ENCODE measurements at regions not wholly inside any gene's neighbourhood (a gene's known extent, or its start where the extent isn't known, plus 50 kb on each side); places are given as distances from the start of the nearest gene placed in this dataset.

GRCh38 chr2:7450188-7450832 lies 533.1 kb downstream of the RNF144A start:
- H3K36me3 Mint-ChIP-seq (ENCODE audit: low read depth), result no peaks in the 10 kb centered on the region
- no peaks in the 10 kb centered on the region for H3K4me1 Mint-ChIP-seq (ENCODE audit: low read depth)
- no peak for DNase-seq
- H3K4me3 Mint-ChIP-seq, result no peak overlapping the region
- H3K27ac Mint-ChIP-seq, result no peak overlapping the region
- no peak for TF ChIP-seq CTCF (IDR thresholded peaks at IDR 0.05)
- peaks cover 4% of the 10 kb centered on the region; the same call in 1 of the 2 replicates for H3K9me3 Mint-ChIP-seq
- H3K27me3 Mint-ChIP-seq (ENCODE audit: insufficient read depth), result no peaks in the 10 kb centered on the region

- DNase-seq, result no peak
- Mint-ChIP-seq H3K27me3 (ENCODE audit: insufficient read depth) (no peaks in the 10 kb centered on the region), H3K27ac (no peak overlapping the region), H3K36me3 (ENCODE audit: low read depth) (no peaks in the 10 kb centered on the region), H3K4me3 (no peak overlapping the region), H3K9me3 (peaks cover 4% of the 10 kb centered on the region; the same call in 1 of the 2 replicates), H3K4me1 (ENCODE audit: low read depth) (no peaks in the 10 kb centered on the region)
- no peak for TF ChIP-seq CTCF (IDR thresholded peaks at IDR 0.05)
Observed at GRCh38 chr2:7450833-7451190, 533.6 kb downstream of the RNF144A start.

GRCh38 chr2:7452110-7452876 lies 535.1 kb downstream of the RNF144A start:
- no peak for TF ChIP-seq CTCF (IDR thresholded peaks at IDR 0.05)
- Mint-ChIP-seq H3K36me3 (ENCODE audit: low read depth) (no peaks in the 10 kb centered on the region), H3K27me3 (ENCODE audit: insufficient read depth) (no peaks in the 10 kb centered on the region), H3K4me1 (ENCODE audit: low read depth) (no peaks in the 10 kb centered on the region), H3K4me3 (no peak overlapping the region), H3K27ac (no peak overlapping the region), H3K9me3 (peaks cover 10% of the 10 kb centered on the region)
- no peak for DNase-seq

GRCh38 chr2:7454592-7454991 lies 537.4 kb downstream of the RNF144A start:
- Mint-ChIP-seq H3K27ac (no peak overlapping the region), H3K36me3 (ENCODE audit: low read depth) (no peaks in the 10 kb centered on the region), H3K4me1 (ENCODE audit: low read depth) (no peaks in the 10 kb centered on the region), H3K4me3 (no peak overlapping the region), H3K27me3 (ENCODE audit: insufficient read depth) (no peaks in the 10 kb centered on the region), H3K9me3 (peaks cover 6% of the 10 kb centered on the region)
- no peak for DNase-seq
- TF ChIP-seq CTCF (IDR thresholded peaks at IDR 0.05), result no peak

- Mint-ChIP-seq H3K4me1 (ENCODE audit: low read depth) (no peaks in the 10 kb centered on the region), H3K4me3 (no peak overlapping the region), H3K36me3 (ENCODE audit: low read depth) (no peaks in the 10 kb centered on the region), H3K27me3 (ENCODE audit: insufficient read depth) (no peaks in the 10 kb centered on the region), H3K9me3 (peaks cover 10% of the 10 kb centered on the region), H3K27ac (no peak overlapping the region)
- TF ChIP-seq CTCF (IDR thresholded peaks at IDR 0.05), result no peak
- DNase-seq, result no peak
Observed at GRCh38 chr2:7456762-7457161, 539.5 kb downstream of the RNF144A start.

All from HFFc6 (cell line).